MCF 10A (cell line): ENCODE measurements at regions not wholly inside any gene's neighbourhood (a gene's known extent, or its start where the extent isn't known, plus 50 kb on each side); places are given as distances from the start of the nearest gene placed in this dataset.

Experiments
- BruUV-seq: library from RNA; stranded (reverse); fragments of 400-500 nt; replicated peaks from 2 replicates; lab custom pipeline; 2021; lab: Mats Ljungman, UMichigan
- CTCF ChIA-PET: fragments of 300-600 bp; sonication (Branson Sonifier 250); formaldehyde crosslinking; extraction: SDS; loops from one replicate; lab custom pipeline; 2021; ENCODE audit warnings: antibody characterized with exemption, inconsistent platforms; lab: Yijun Ruan, JAX
- POLR2A ChIA-PET: fragments of 300-600, 350-650 bp; sonication (Branson Sonifier 250); formaldehyde crosslinking; extraction: SDS; loops from one replicate; lab custom pipeline; 2020; ENCODE audit warnings: antibody characterized with exemption, inconsistent platforms; lab: Yijun Ruan, JAX
- DNase-seq: peaks from one replicate; pipeline ENCODE4 v3.0.0-alpha.2; 2018; ENCODE audit not compliant: unreplicated experiment
- H3K27ac Mint-ChIP-seq: one replicate; pipeline ENCODE4 v1.8.0; 2022; ENCODE audit warnings: mild to moderate bottlenecking, low read depth, mixed read lengths; ENCODE audit not compliant: unreplicated experiment
- H3K27me3 Mint-ChIP-seq: one replicate; pipeline ENCODE4 v1.8.0; 2022; ENCODE audit warnings: mixed read lengths; ENCODE audit not compliant: insufficient read depth, unreplicated experiment
- H3K36me3 Mint-ChIP-seq: one replicate; pipeline ENCODE4 v1.8.0; 2022; ENCODE audit warnings: mild to moderate bottlenecking, moderate library complexity, mixed read lengths; ENCODE audit not compliant: insufficient read depth, unreplicated experiment
- H3K4me1 Mint-ChIP-seq: one replicate; pipeline ENCODE4 v1.8.0; 2022; ENCODE audit warnings: mixed read lengths; ENCODE audit not compliant: insufficient read depth, unreplicated experiment
- H3K4me3 Mint-ChIP-seq: one replicate; pipeline ENCODE4 v1.8.0; 2022; ENCODE audit warnings: mild to moderate bottlenecking, moderate library complexity, mixed read lengths; ENCODE audit not compliant: unreplicated experiment
- H3K9me3 Mint-ChIP-seq: one replicate; pipeline ENCODE4 v1.8.0; 2022; ENCODE audit warnings: mixed read lengths; ENCODE audit not compliant: unreplicated experiment
- CTCF ChIP-seq: fragments of 200-600 bp; IDR thresholded peaks from one replicate; pipeline ENCODE4 v1.8.0; 2022; ENCODE audit warnings: antibody characterized with exemption, mild to moderate bottlenecking; ENCODE audit not compliant: unreplicated experiment
- intact Hi-C: fragments of 100-400 bp; cut with micrococcal nuclease; formaldehyde crosslinking; loops from 2 replicates; pipeline ENCODE4 v1.14.1; 2022

GRCh38 chrX:9131066-9131465, 97.1 kb upstream of the FAM9B start:
- no peak for DNase-seq
- Mint-ChIP-seq H3K4me1 (no peaks in the 10 kb centered on the region), H3K27me3 (no peaks in the 10 kb centered on the region), H3K36me3 (no peaks in the 10 kb centered on the region), H3K4me3 (no peak overlapping the region), H3K27ac (no peak overlapping the region), H3K9me3 (peaks cover 3% of the 10 kb centered on the region)
- TF ChIP-seq CTCF = no peak
- POLR2A ChIA-PET = interaction anchor here (0.6 kb wide), 1 partner anchor 26 kb away, joined by 4 read pairs; no protein-coding TSS in a partner anchor
- BruUV-seq = no TSS peak
- intact Hi-C loops = no loop called here
- CTCF ChIA-PET = no interaction called here

- no peak for TF ChIP-seq CTCF
- BruUV-seq = no TSS peak
- ChIA-PET CTCF (no interaction called here), POLR2A (no interaction called here)
- no peak overlapping the region for H3K27ac Mint-ChIP-seq
- no peak for DNase-seq
- H3K36me3 Mint-ChIP-seq = no peaks in the 10 kb centered on the region
- no peaks in the 10 kb centered on the region for H3K9me3 Mint-ChIP-seq
- no peak overlapping the region for H3K4me3 Mint-ChIP-seq
- intact Hi-C loops = no loop called here
- no peaks in the 10 kb centered on the region for H3K4me1 Mint-ChIP-seq
- no peaks in the 10 kb centered on the region for H3K27me3 Mint-ChIP-seq
These were observed 98.2 kb upstream of the FAM9B start for GRCh38 chrX:9132036-9132638.

- Mint-ChIP-seq H3K4me1 (no peaks in the 10 kb centered on the region), H3K36me3 (no peaks in the 10 kb centered on the region), H3K27ac (no peak overlapping the region), H3K27me3 (no peaks in the 10 kb centered on the region), H3K9me3 (no peaks in the 10 kb centered on the region), H3K4me3 (no peak overlapping the region)
- CTCF ChIA-PET = no interaction called here
- POLR2A ChIA-PET = no interaction called here
- intact Hi-C loops = no loop called here
- DNase-seq = no peak
- no peak for TF ChIP-seq CTCF
- no TSS peak for BruUV-seq
These were observed 99.5 kb upstream of the FAM9B start for GRCh38 chrX:9133426-9133825.

GRCh38 chrX:9134366-9134765, 100.4 kb upstream of the FAM9B start:
- no peaks in the 10 kb centered on the region for H3K27me3 Mint-ChIP-seq
- H3K4me1 Mint-ChIP-seq = no peaks in the 10 kb centered on the region
- H3K27ac Mint-ChIP-seq = no peak overlapping the region
- ChIA-PET POLR2A (no interaction called here), CTCF (no interaction called here)
- intact Hi-C loops = no loop called here
- H3K9me3 Mint-ChIP-seq = no peaks in the 10 kb centered on the region
- H3K4me3 Mint-ChIP-seq = no peak overlapping the region
- DNase-seq = no peak
- no peaks in the 10 kb centered on the region for H3K36me3 Mint-ChIP-seq
- no TSS peak for BruUV-seq
- TF ChIP-seq CTCF = no peak
